ENCODE measurements at regions not wholly inside any gene's neighbourhood (a gene's known extent, or its start where the extent isn't known, plus 50 kb on each side); places are given as distances from the start of the nearest gene placed in this dataset.
"Not testable (repeated sequence)": the region's sequence is repeated elsewhere in the genome, so short reads cannot be mapped to it uniquely, and the experiment has no call there.

DNA sequence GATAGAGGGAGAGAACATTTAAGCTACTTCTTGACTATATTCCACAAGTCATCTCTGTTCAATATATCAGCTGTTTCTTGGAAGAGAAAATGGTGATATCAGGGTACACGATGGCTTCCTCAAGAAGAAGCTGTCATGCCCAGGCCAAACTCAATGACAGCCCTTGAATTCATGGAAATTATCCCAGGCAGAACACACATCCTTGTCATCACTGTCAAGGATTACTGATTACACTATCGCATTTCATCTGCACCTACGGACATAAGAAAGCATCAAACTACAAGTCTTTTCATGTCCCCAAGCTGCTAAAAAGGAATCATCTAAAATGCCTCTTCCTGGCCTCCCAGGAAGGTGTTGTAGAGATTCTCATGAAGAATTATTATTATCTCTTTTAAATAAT is 165.2 kb upstream of the SLC7A11 start:
- ATAC-seq = no peak
- no peak for DNase-seq
- intact Hi-C loops (cut with micrococcal nuclease) = no loop called here

DNA sequence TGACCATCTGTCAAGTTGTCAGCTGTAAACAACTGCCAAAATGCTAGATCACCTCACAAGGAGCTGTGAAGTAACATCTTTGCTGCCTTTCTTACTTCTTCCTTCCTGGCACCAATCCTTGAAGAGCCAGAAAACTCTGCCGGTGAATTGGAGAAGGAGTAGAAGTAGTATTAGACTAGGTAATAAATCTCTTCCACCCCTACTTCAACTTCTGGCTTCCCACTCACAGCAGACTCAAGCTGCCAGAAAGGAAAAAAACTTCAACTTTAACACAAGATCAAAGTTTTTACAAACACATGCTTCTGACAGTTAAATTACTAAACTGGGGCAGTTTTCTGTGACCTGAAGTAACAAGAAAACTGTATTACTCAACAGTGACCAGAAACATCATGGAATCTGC is 164.7 kb upstream of the SLC7A11 start:
- ATAC-seq = no peak
- intact Hi-C loops (cut with micrococcal nuclease) = no loop called here
- DNase-seq = no peak

DNA sequence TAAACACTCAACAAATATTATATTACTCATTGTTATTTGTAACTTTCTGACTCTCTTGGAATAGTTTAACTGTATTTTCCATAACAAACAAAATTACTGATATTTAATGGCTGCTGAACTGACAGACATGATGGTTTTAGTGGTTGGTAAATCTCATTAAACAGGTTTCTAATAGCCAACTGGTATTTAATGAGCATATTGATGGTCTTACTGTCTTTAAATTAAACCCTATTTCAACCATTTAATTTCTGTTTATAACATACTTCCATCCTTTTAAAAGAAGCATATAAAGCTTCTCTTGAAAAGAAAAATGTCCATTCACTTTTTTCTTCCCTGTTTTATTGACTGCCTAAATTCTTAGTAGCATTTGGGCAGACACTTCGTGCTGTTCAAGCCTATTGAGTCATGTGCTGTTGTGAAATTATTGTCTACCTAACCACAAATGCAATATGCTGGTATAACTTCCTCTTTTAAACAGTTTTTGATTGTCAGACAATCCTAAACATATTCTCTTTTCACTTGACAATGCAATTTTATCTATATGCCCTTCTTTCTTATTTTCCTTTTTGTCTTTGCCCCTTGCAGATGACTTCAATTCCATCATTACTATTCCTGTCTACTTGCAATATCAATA is 163.9 kb upstream of the SLC7A11 start:
- peak; percentile 38 for ATAC-seq
- intact Hi-C loops (cut with micrococcal nuclease) = no loop called here
- no peak for DNase-seq

DNA sequence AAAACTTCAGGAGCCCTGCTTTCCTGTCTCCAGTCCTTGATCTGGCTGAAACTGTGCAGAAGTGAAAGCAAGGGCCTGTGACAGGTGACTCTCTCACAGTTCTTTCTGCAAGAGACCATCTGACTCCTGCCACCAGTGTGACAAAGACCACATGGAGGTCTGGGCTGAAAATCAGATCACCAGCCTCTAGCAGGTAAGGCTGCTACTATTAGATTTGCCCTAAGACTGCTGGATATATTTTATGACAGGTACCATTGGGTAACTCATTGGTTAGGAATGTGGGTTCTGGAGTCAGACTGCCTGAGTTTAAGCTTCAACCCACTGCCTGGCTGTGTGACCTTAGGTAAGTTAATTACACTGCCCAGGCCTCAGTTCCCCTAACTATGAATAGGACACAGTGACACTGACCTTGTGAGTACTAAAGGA is 163.3 kb upstream of the SLC7A11 start:
- no peak for DNase-seq
- ATAC-seq = no peak
- intact Hi-C loops (cut with micrococcal nuclease) = no loop called here

DNA sequence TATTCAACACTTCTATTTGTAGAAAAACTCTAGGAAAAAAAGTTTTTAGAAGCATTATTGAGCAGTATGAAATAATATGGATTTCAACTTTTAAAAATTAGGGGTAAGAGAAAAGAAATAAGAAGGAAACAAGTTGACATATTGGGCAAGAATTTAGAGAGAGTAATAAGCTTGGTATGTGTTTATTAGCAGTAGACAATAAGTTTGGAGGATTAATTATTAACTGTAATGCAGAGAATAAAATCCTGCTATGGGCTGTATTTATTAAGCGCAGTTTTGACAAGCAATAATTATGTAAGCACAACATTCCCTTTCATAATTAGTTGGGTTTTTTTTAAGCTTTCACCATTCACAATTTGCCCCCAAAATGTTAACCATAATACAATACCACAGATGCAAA is 162.7 kb upstream of the SLC7A11 start:
- ATAC-seq (no peak), DNase-seq (no peak)
- intact Hi-C loops (cut with micrococcal nuclease) = no loop called here

DNA sequence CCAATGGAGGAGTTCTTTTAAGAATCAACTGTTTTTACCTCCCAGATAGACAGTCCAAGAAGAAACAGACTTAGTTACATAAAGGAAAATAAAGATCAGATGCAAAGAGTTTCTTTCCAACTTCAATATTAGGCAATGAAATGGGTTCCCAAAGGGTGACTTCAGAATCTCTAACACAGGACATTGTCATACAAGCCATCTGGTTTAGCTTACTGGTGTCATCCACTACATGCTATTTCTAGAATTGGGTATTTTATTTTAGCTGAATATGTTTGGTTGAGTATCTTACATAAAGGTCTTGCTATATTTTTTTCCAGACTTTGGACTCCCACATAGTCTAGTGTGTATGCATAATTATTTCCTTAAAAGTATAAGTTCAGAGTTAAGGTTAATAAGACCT is 162.1 kb upstream of the SLC7A11 start:
- no peak for ATAC-seq
- intact Hi-C loops (cut with micrococcal nuclease) = no loop called here

DNA sequence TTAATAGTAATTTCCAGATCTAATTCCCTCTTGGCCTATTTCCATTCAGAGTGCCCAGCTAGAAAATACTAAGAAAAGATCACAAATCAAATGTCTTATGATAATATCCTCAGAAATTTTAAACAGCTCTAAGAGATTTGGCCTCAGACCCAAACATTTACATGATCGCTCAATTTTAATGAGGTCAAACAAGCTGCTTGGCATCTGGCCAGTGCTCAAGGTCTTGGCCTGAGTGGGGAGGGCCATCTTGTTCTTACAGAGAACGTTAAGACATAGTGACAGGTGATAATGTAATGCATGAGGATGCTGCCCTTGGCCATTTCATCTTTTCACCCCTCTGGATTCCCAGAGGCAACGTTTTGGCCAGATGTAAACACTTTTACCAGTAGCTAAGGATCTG is 159.2 kb upstream of the SLC7A11 start:
- ATAC-seq (peak; percentile 41), DNase-seq (peak; percentile 65)
- intact Hi-C loops (cut with micrococcal nuclease) = no loop called here

More for the DNA sequence above, 162.1 kb upstream of the SLC7A11 start:
- no peak for DNase-seq

DNA sequence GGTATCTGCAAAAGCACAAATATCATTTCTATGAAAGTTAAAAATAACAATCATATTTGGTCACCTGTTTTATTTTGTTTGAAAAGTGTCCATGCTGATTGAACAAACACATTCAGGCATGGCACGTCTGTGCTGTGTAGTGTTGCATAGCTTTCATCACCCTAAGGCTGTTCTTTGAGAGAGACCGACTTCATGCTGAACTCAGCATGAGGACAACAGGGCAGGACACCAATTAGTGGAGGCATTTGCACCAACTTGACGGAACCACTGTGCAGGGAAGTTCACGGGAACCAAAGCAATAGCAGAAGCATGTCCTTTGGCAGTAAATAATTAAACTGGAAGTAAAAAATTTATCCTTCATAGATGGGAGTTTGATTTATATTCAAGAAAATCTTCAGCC is 158.4 kb upstream of the SLC7A11 start:
- peak; percentile 26 for DNase-seq
- ATAC-seq = peak; percentile 97
- intact Hi-C loops (cut with micrococcal nuclease) = no loop called here

DNA sequence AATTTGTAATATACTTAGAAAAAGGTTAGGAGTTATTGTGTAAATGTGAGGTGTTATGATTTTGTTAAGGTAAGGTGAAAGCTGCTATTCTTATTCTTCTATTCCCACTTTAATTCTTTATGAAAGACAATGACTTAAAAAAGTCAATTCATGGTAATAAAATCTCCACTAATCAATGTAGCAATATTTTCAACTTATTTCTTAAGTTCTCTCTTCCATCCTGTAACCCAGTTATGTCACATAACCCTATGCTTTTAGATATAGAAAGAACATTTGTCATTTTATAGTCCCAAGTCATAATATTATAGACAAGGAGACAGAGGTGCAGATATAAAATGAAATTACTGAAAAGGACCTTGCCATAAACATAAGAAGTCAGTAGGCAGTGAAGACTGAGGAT is 157.9 kb upstream of the SLC7A11 start:
- intact Hi-C loops (cut with micrococcal nuclease) = no loop called here
- no peak for ATAC-seq
- no peak for DNase-seq

DNA sequence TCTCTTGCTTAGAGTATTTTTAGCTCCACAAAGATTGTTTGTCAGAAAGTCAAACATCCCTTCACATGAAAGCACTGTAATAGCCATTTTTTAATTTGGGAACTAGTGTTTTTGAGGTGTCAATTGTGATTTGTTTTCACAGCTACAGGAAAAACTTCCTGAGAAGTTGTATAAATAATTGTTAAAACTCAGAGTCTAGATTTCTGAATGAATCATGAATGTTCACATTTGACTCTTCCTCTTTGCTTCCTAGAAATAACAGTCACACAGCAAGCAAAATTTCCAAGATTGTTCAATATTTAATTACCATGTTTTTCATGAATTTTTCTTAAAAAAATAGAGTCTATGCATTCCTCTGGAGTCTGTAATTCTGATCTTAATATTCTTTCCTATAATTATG is 156.9 kb upstream of the SLC7A11 start:
- ATAC-seq = no peak
- DNase-seq = no peak
- intact Hi-C loops (cut with micrococcal nuclease) = no loop called here

DNA sequence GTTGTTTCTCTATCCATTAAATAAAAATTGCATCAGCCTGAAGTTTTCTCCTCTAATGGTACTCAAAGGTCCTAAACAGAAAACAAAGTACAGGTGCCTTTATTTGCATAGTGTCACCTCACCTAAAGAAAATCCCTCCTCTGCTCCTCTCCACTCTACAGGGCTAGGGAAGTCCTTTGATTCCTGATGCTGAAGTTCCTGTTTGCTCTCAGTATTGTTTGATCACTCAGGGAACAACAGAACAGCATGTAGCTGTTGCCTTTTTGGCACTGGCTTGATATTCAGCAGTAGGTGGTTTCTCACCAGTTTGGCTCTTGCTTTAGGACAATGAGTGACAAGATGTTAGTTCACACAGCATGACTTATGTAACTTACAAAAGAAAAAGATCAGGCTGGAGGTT is 156.2 kb upstream of the SLC7A11 start:
- intact Hi-C loops (cut with micrococcal nuclease) = no loop called here
- peak; percentile 78 for ATAC-seq
- DNase-seq = no peak

DNA sequence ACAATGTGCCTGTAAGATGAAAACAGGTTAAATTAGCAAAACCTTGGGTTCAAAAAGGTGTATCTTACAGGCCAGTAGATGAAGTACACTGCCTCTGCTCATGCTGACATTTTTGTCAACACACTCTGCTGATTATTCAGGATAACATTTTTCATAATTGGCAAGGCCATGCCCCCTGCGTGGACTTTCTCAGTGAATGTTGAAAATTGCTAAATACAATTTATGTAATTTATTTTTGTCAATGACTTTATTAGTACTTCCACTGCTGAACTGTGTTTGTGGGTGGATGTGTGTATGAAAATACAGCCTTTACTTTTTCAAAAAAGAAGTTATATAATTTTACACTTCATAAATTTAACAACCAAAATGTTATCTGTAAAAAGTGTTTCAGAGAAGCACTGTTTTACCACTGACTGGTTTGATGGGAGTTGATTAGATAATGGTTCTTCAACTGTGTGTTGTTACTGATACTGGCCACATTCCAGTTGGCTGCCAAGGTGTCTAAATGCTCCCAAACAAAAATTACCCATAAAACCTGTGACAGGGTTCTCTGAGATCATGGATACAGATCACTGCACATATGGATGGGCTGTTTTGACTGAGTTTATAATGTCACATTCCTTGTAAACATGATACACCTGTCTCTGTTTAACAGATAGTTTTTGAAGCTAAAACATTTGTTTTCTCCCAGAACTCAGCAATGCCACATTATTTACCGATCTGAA is 151.9 kb upstream of the SLC7A11 start:
- intact Hi-C loops (cut with micrococcal nuclease) = no loop called here
- DNase-seq = no peak
- ATAC-seq = no peak

DNA sequence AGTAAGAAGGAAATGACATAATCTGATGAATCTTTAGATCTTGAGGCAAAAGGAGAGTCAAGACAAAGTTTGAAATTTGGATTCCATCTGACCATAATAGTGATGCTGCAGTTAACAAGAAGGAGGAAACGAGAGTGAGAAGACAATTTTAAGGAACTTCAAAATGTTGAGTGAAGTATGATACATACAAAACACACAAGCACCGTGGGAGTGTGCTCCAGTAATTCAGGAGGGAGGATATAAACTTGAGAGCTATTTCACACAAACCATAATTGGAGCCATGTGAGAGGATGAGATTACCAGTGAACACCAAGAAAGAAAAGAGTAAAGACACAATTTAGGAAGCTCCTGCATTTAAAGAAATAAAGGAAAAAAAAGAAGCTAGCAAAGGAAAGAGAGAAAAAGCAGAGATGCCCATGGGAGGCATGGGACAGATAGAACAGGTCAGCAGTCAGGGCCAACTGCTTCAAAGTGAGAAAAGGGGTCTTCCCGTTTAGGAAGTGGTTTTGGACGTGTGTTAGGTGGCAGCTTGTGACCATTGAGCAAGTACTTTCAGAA is 150.7 kb upstream of the SLC7A11 start:
- intact Hi-C loops (cut with micrococcal nuclease) = no loop called here
- DNase-seq = no peak
- ATAC-seq = no peak

DNA sequence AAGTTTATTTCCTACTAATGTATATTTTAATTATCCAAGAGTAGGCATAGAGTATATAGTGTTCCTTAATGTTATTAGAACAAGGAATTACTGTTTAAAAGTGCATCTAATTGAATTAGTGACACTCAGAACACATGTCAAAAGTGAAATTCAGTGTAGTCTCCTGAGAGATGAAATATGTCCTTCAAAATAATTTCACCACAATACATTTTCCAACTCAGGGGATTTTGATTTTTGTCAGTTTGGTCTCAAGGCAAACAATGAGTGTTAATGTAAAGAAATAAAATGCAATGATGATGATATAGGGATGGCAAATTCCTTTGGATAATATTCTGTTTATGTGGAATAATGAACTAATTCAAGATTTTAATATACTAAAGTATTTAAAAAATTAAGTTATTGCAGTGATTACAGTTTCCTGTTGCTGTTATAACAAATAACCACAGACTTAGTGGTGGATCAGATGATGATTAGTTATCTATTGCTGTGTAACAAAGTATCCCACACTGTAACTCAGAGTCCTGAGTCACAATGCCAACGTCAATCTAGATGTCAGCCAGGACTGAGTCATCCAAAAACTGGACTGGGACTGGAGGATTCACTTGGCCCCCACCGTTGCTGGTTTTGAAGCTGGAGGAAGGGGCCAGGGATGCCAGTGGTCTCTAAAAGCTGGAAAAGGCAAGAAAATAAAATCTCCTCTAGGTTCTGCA is 148.0 kb upstream of the SLC7A11 start:
- intact Hi-C loops (cut with micrococcal nuclease) = no loop called here
- ATAC-seq = no peak
- DNase-seq = no peak

DNA sequence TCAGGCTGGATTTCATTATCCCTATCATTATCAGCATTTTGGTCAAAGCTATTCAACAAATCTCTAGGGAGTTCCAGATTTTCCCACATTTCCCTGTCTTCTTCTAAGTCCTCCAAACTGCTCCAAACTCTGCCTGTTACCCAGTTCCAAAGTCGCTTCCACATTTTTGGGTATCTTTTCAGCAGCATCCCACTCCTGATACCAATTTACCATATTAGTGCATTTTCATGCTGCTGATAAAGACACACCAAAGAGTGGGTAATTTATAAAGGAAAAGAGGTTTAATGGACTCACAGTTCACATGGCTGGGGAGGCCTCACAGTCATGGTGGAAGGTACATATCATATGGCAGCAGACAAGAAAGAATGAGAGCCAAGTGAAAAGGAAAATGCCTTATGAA is 132.8 kb upstream of the SLC7A11 start:
- DNase-seq = no peak
- intact Hi-C loops (cut with micrococcal nuclease) = no loop called here
- ATAC-seq = no peak

DNA sequence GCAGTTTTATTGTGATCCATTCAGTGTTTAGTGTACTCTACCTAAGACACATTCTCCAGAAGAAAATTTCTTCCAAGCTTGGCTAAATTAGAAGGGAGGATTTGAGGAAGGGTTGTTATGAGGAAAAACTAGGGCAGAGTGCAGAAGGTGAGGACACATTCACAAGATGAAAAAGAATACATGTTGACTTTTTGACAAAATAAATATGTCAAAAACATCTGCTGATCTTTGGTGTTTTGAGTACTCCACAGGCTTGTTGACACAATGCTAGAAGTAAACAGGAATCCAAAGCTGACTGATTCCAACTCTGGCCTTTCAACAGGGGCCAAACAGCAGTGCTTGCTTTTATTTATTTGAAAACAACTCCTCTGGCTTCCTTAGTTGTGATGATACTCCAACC is 125.8 kb upstream of the SLC7A11 start:
- DNase-seq = no peak
- intact Hi-C loops (cut with micrococcal nuclease) = no loop called here
- ATAC-seq = no peak

DNA sequence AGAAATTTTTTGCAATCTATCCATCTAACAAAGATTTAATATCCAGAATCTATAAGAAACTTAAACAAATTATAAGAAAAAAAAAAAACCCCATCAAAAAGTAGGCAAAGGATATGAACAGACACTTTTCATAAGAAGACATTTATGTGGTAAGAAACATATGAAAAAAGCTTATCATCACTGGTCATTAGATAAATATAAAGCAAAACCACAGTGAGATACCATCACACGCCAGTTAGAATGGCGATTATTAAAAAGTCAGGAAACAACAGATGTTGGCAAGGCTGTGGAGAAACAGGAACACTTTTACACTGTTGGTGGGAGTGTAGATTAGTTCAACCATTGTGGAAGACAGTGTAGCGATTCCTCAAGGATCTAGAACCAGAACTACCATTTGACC is 110.3 kb upstream of the SLC7A11 start:
- ATAC-seq; intact Hi-C loops (cut with micrococcal nuclease); DNase-seq: not testable (repeated sequence)

DNA sequence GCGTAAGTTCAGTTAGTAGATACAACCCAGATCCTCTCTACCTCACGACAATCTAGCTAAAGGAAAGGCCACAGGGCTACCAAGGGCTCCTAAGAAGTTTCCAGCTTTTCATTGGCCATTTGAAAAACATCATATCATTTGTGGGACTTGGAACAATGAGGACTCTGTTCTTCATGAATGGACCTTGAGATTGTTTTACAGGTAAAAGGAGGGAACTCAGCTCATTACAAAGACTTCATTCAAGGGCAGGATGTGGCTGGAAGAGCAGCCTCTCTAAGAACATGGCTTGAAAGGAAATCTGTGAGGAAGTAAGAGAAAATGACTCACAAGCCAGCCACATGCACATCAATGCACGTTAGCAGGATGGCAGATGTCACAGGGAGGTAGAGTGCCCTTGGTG is 105.9 kb upstream of the SLC7A11 start:
- intact Hi-C loops (cut with micrococcal nuclease) = no loop called here
- no peak for ATAC-seq
- DNase-seq = no peak

DNA sequence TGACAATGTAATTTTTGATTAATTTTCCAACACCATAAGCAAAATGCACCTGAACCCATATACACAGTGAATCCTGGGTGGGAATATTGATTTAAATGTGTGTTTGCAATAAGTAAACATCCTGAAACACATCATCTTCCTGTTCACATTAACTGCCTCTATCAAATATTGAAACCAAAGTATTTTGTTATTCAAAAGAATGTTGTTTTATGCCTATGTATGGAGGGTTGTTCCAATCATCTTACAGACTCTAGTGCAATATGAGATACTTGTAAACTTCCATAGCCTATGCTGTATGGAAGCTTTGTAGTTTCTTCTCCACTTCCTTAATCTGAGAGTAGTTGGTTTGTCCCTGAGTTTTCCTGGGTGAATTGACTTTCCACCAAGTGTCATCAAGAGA is 105.4 kb upstream of the SLC7A11 start:
- DNase-seq = no peak
- no peak for ATAC-seq
- intact Hi-C loops (cut with micrococcal nuclease) = no loop called here

DNA sequence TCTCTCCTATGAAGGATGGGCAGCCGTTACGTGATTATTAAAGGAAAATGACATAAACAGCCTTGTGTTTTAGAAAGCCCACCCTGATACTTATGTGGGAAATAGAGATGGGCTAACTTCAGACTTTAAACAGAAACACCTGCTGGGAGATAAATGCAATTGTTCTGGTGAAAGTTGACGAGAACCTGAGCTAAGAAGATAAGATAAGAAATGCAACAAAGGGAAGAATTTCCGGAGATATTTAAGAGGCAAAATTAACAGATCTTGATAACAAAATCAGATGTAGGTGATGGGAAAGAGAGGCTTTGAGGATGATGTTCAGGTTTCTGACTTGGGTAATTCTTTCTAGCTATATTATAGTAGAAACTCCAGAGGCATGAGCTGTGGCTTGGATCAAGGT is 102.7 kb upstream of the SLC7A11 start:
- ATAC-seq (no peak), DNase-seq (no peak)
- intact Hi-C loops (cut with micrococcal nuclease) = no loop called here
